NAMALWA (cell line): ENCODE measurements at regions not wholly inside any gene's neighbourhood (a gene's known extent, or its start where the extent isn't known, plus 50 kb on each side); places are given as distances from the start of the nearest gene placed in this dataset.
A peak's percentile ranks its signal among the peaks of the same experiment; 100 is the strongest.

ENCODE experiments used
- DNase-seq: peaks from one replicate; pipeline ENCODE4 v3.0.0-alpha.2; 2015; ENCODE audit warnings: low spot score

GRCh38 chr3:70840106-70840870 is 527.9 kb upstream of the MDFIC2 start:
- no peak for DNase-seq

GRCh38 chr3:70833239-70833960 is 521.0 kb upstream of the MDFIC2 start:
- DNase-seq: no peak

GRCh38 chr3:70832834-70833205 is 520.4 kb upstream of the MDFIC2 start:
- DNase-seq: no peak

- DNase-seq: no peak
Measured at GRCh38 chr3:70832089-70832833, 519.8 kb upstream of the MDFIC2 start.

- no peak for DNase-seq
Measured at GRCh38 chr3:70829092-70829491, 516.7 kb upstream of the MDFIC2 start.

GRCh38 chr3:70824773-70825172 is 512.3 kb upstream of the MDFIC2 start:
- no peak for DNase-seq

- no peak for DNase-seq
Measured at GRCh38 chr3:70824078-70824477, 511.6 kb upstream of the MDFIC2 start.

GRCh38 chr3:70823622-70824021 is 511.2 kb upstream of the MDFIC2 start:
- no peak for DNase-seq

- no peak for DNase-seq
Measured at GRCh38 chr3:70822669-70823068, 510.2 kb upstream of the MDFIC2 start.

GRCh38 chr3:70821602-70822001 is 509.2 kb upstream of the MDFIC2 start:
- no peak for DNase-seq

- DNase-seq: no peak
Measured at GRCh38 chr3:70820397-70820796, 508.0 kb upstream of the MDFIC2 start.

GRCh38 chr3:70818145-70818544 is 505.7 kb upstream of the MDFIC2 start:
- no peak for DNase-seq

- no peak for DNase-seq
Measured at GRCh38 chr3:70816346-70816745, 503.9 kb upstream of the MDFIC2 start.

GRCh38 chr3:70815817-70816216 is 503.4 kb upstream of the MDFIC2 start:
- no peak for DNase-seq

GRCh38 chr3:70813311-70813710 is 500.9 kb upstream of the MDFIC2 start:
- DNase-seq: no peak

- DNase-seq: peak; percentile 31
Measured at GRCh38 chr3:70811880-70812279, 499.4 kb upstream of the MDFIC2 start.

GRCh38 chr3:70808881-70809280 is 496.4 kb upstream of the MDFIC2 start:
- no peak for DNase-seq

- DNase-seq: no peak
Measured at GRCh38 chr3:70806556-70806955, 494.1 kb upstream of the MDFIC2 start.

- no peak for DNase-seq
Measured at GRCh38 chr3:70806021-70806420, 493.6 kb upstream of the MDFIC2 start.

- DNase-seq: no peak
Measured at GRCh38 chr3:70805061-70805889, 492.8 kb upstream of the MDFIC2 start.

- DNase-seq: no peak
Measured at GRCh38 chr3:70803891-70804290, 491.5 kb upstream of the MDFIC2 start.

GRCh38 chr3:70803319-70803718 is 490.9 kb upstream of the MDFIC2 start:
- DNase-seq: no peak
